ENCODE measurements at regions not wholly inside any gene's neighbourhood (a gene's known extent, or its start where the extent isn't known, plus 50 kb on each side); places are given as distances from the start of the nearest gene placed in this dataset.

DNA sequence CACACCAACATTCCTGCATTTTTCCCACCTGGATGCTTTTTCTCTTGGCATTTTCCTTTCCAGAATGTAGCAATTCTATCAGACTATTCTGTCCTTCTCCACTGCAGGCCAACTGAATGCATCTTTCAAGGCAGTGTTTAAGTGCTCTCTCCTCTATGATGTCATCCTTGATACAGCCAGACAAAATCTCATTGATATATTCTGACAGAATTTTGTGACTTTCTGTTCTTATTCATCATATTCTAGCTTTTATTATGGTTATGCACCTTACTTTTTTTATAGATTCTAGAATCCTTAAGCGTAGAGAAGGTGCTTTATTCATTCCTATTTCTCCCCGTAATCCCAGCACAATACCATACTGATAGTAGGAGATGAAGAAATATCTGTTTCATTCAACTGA is 355.5 kb upstream of the CCNH start:
- no peak for TF ChIP-seq POLR2A (IDR thresholded peaks at IDR 0.05)
- TF ChIP-seq, protein P1, sequence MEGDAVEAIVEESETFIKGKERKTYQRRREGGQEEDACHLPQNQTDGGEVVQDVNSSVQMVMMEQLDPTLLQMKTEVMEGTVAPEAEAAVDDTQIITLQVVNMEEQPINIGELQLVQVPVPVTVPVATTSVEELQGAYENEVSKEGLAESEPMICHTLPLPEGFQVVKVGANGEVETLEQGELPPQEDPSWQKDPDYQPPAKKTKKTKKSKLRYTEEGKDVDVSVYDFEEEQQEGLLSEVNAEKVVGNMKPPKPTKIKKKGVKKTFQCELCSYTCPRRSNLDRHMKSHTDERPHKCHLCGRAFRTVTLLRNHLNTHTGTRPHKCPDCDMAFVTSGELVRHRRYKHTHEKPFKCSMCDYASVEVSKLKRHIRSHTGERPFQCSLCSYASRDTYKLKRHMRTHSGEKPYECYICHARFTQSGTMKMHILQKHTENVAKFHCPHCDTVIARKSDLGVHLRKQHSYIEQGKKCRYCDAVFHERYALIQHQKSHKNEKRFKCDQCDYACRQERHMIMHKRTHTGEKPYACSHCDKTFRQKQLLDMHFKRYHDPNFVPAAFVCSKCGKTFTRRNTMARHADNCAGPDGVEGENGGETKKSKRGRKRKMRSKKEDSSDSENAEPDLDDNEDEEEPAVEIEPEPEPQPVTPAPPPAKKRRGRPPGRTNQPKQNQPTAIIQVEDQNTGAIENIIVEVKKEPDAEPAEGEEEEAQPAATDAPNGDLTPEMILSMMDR (IDR thresholded peaks at IDR 0.05): no peak
